ENCODE measurements at regions not wholly inside any gene's neighbourhood (a gene's known extent, or its start where the extent isn't known, plus 50 kb on each side); places are given as distances from the start of the nearest gene placed in this dataset.

DNA sequence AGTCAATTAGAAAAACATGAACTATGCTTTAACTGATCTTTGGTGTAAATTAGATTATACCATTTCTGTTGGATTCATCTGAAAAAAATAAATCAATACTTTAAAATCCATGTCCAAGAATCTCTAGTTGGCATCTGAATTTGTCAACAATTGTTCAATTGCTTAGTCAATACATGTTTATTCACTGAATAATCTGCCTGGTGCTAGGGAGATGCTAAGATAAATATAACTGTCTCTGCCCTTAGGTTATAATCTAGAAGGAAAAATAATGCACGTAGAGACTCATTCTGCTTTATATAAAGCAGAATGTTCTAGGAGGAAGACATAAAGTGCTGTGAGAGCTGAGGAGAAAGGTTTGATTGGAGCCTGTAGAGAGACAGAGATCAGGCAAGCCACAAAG is 537.2 kb upstream of the IL12A start (continued):
- no peak for TF ChIP-seq TGIF2 (CRISPR knock-in tag; IDR thresholded peaks at IDR 0.05)

DNA sequence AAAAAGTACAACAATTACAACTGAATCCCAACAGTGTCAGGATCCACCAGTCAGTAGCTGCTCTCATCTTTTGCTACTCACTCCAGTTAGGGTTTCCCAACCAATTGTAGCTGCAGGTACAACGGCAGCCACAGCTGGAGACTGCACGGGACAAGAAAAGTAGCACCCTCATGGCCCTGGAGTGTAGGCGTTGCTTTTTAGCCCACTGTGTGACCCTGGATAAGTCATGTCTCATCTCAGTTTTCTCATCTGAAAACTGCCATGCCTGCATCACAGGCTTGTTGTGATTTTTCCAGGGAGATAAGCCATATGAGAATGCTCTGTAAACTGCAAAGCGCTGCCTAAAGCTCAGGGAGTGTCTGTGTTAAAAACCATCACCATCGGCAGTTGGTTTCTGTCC is 535.6 kb upstream of the IL12A start:
- FAIRE-seq (no peak), DNase-seq (ENCODE audit: extremely low read depth in 1 of 4, low spot score in 3 of 4) (no peak), ATAC-seq (no peak)
- Histone ChIP-seq H3K9me3 (replicated peaks; ENCODE audit: control insufficient read depth, insufficient read depth, low read depth, low read length) (no peaks in the 10 kb centered on the region), H3K27ac (ENCODE audit: extremely low read depth, low read depth, low read length) (no peak overlapping the region), H3K4me1 (replicated peaks in 1 of 2; ENCODE audit: control insufficient read depth in 2 of 2, insufficient read depth in 2 of 2, low read length in 2 of 2) (no peaks in the 10 kb centered on the region), H3K27me3 (ENCODE audit: control insufficient read depth in 2 of 2, insufficient read depth in 2 of 2, low read length in 2 of 2) (no peaks in the 10 kb centered on the region), H2AFZ (ENCODE audit: low read depth, low read length) (no peak overlapping the region), H3K4me2 (ENCODE audit: insufficient read depth, low read length) (no peak overlapping the region), H3K9me1 (ENCODE audit: control insufficient read depth, insufficient read depth, low read length) (no peaks in the 10 kb centered on the region), H4K20me1 (replicated peaks; ENCODE audit: control insufficient read depth, insufficient read depth, low read length) (no peaks in the 10 kb centered on the region), H3K36me3 (ENCODE audit: control insufficient read depth, insufficient read depth, low read length) (no peaks in the 10 kb centered on the region), H3K9ac (ENCODE audit: insufficient read depth in 1 of 2, low read depth in 2 of 2, low read length in 2 of 2) (no peak overlapping the region), H3K4me3 (no peak overlapping the region), H3K79me2 (ENCODE audit: control insufficient read depth, insufficient read depth, low read length) (no peaks in the 10 kb centered on the region)
- intact Hi-C loops (cut with micrococcal nuclease): no loop called here
- WGBS (ENCODE audit: insufficient coverage, low coverage, missing lambda C conversion rate): 0% methylated on average over 5 of the region's 5 CpGs
- BruUV-seq (replicated peaks): no TSS peak
- CTCF ChIA-PET (ENCODE audit: low intra/inter-chr PET ratio): no interaction called here
- no peak for TF ChIP-seq PATZ1 (CRISPR knock-in tag; IDR thresholded peaks at IDR 0.05; ENCODE audit: borderline replicate concordance)
- no peak for TF ChIP-seq ZNF507 (tag; conservative IDR thresholded peaks at IDR 0.05)
- no peak for TF ChIP-seq KAT7 (CRISPR knock-in tag; IDR thresholded peaks at IDR 0.05; ENCODE audit: borderline replicate concordance)
- TF ChIP-seq ZNF586 (CRISPR knock-in tag; conservative IDR thresholded peaks at IDR 0.05): no peak
- TF ChIP-seq ZNF140 (CRISPR knock-in tag; IDR thresholded peaks at IDR 0.05): no peak
- TF ChIP-seq ADNP (tag; IDR thresholded peaks at IDR 0.05): no peak
- TF ChIP-seq MTF1 (CRISPR knock-in tag; IDR thresholded peaks at IDR 0.05; ENCODE audit: borderline replicate concordance): no peak
- no peak for TF ChIP-seq JUND (IDR thresholded peaks at IDR 0.05; ENCODE audit: borderline replicate concordance, low read depth, low read length)
- no peak for TF ChIP-seq JUND (tag; IDR thresholded peaks at IDR 0.05; ENCODE audit: borderline replicate concordance, low read depth, low read length)
- POLR2A ChIA-PET: no interaction called here
- in situ Hi-C loops (cut with MboI): no loop called here
